22Rv1 (cell line): ENCODE measurements at regions not wholly inside any gene's neighbourhood (a gene's known extent, or its start where the extent isn't known, plus 50 kb on each side); places are given as distances from the start of the nearest gene placed in this dataset.

Source experiments
- H3K27ac ChIP-seq: fragments of 450-650 bp; 2 replicates; pipeline ENCODE4 v1.5.1; 2017
- CTCF ChIP-seq: fragments of 450-650 bp; IDR thresholded peaks from 2 replicates; pipeline ENCODE4 v1.5.1; 2017; ENCODE audit warnings: mild to moderate bottlenecking
- ZFX ChIP-seq: fragments of 450-650 bp; IDR thresholded peaks from 2 replicates; pipeline ENCODE4 v1.6.1; 2017; ENCODE audit warnings: antibody characterized with exemption, borderline replicate concordance

- H3K27ac ChIP-seq: no peak overlapping the region
- TF ChIP-seq CTCF (no peak), ZFX (no peak)
These were observed 59.8 kb downstream of the FAM50B start for GRCh38 chr6:3908961-3909360.

- H3K27ac ChIP-seq: no peak overlapping the region
- TF ChIP-seq CTCF (no peak), ZFX (no peak)
These were observed 61.0 kb downstream of the FAM50B start for GRCh38 chr6:3910106-3910663.

- no peak for TF ChIP-seq ZFX
- no peak for TF ChIP-seq CTCF
- peak overlapping the region; percentile 97 for H3K27ac ChIP-seq
These were observed 62.0 kb downstream of the FAM50B start for GRCh38 chr6:3911130-3911529.

- TF ChIP-seq CTCF: no peak
- TF ChIP-seq ZFX: no peak
- peak overlapping the region; percentile 97 for H3K27ac ChIP-seq
These were observed 62.6 kb downstream of the FAM50B start for GRCh38 chr6:3911614-3912336.

- H3K27ac ChIP-seq: peak overlapping the region; percentile 97
- no peak for TF ChIP-seq CTCF
- no peak for TF ChIP-seq ZFX
These were observed 63.3 kb downstream of the FAM50B start for GRCh38 chr6:3912361-3913076.

GRCh38 chr6:3913077-3913957 is 64.1 kb downstream of the FAM50B start:
- no peak for TF ChIP-seq CTCF
- no peak for TF ChIP-seq ZFX
- peak overlapping the region; percentile 97 for H3K27ac ChIP-seq
